Lower leg skin (tissue), 4 donors: ENCODE measurements at regions not wholly inside any gene's neighbourhood (a gene's known extent, or its start where the extent isn't known, plus 50 kb on each side); places are given as distances from the start of the nearest gene placed in this dataset.
"Not testable (repeated sequence)": the region's sequence is repeated elsewhere in the genome, so short reads cannot be mapped to it uniquely, and the experiment has no call there.

ENCODE experiments used
- DNase-seq, 2 donors: peaks; one replicate each; pipeline ENCODE4 v3.0.0-alpha.2; 2019; ENCODE audit warnings: low spot score in 2 of 2
- H3K4me3 ChIP-seq: fragments of 200-600 bp; sonication (generic); 2 replicates; pipeline ENCODE4 v1.5.1; 2017; ENCODE audit warnings: mild to moderate bottlenecking, low read depth; ENCODE audit not compliant: poor library complexity, severe bottlenecking
- CTCF ChIP-seq, 3 donors: fragments of 450-650 bp; IDR thresholded peaks; one replicate each; pipeline ENCODE4 v1.5.1; 2016; ENCODE audit warnings: antibody characterized with exemption in 3 of 3, mild to moderate bottlenecking in 3 of 3, moderate library complexity in 2 of 3
- POLR2A ChIP-seq, 2 donors: fragments of 450-650 bp; IDR thresholded peaks; one replicate each; pipeline ENCODE4 v1.6.1; 2016 to 2017; ENCODE audit warnings: antibody characterized with exemption in 2 of 2, mild to moderate bottlenecking in 1 of 2, moderate library complexity in 1 of 2
- WGBS, 2 donors: methylation state at CpG; one replicate each; pipeline ENCODE4 v1.1.5; 2018; 5-methylcytosine and 5-hydroxymethylcytosine counted together
- intact Hi-C: fragments of 100-400 bp; cut with DNase I; formaldehyde crosslinking; loops from one replicate; pipeline ENCODE4 v1.15.0; 2023; ENCODE audit warnings: low total_unique reads

DNA sequence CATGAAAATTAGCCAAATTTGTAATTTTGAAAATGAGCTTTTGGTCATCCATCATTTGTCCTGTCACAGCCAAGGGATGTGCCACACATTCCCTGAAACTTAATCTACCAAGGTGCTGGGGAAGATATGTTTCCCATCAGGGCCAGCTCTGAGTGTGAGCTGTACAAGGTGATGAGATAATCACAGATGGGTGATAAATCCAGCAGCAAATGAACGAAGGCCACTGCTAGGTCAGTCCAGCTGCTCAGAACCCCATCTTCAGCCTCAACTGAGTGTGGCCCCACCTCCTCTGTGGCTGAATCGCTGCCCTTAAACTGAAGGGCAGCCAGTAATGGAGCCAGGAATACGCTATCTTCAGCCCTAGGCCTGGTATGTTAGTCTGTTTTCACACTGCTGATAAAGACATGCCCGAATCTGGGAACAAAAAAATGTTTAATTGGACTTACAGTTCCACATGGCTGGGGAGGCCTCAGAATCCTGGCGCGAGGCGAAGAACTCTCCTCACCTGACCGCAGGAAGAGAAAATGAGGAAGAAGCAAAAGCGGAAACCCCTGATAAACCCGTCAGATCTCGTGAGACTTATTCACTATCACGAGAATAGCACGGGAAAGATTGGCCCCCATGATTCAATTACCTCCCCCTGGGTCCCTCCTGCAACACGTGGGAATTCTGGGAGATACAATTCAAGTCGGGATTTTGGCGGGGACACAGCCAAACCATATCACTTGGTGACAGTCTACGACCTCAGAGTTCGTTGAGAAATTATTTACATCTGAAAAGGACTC is 553.0 kb downstream of the NTRK3 start:
- 82 to 87% methylated on average over 18 of the region's 18 CpGs for WGBS, 2 donors
- no peak for DNase-seq
- no peak overlapping the region for H3K4me3 ChIP-seq
- intact Hi-C loops = no loop called here
- no peak for TF ChIP-seq POLR2A (IDR thresholded peaks at IDR 0.05)
- no peak for TF ChIP-seq CTCF (IDR thresholded peaks at IDR 0.05)

DNA sequence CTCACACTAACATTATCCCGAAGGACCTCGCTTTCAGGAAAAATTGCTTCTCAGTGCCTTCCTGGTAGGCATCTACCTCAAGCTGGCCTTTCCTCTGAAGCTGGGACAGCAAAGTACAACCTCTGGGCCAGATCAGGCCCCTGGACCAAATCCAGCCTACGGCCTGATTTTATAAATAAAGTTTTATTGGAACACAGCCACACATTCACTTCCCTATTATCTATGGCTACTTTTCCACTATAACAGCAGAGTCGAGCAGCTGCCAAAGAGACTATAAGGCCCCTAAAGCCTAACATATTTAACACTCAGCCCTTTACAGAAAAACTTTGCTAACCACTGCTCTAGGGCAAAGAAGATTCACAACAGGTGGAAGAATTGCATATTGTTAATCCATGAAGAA is 554.3 kb downstream of the NTRK3 start:
- no peak overlapping the region for H3K4me3 ChIP-seq
- TF ChIP-seq CTCF (IDR thresholded peaks at IDR 0.05) (no peak), POLR2A (IDR thresholded peaks at IDR 0.05) (no peak)
- intact Hi-C loops = no loop called here
- DNase-seq = no peak
- WGBS, 2 donors = 90 to 92% methylated on average over 4 of the region's 4 CpGs

DNA sequence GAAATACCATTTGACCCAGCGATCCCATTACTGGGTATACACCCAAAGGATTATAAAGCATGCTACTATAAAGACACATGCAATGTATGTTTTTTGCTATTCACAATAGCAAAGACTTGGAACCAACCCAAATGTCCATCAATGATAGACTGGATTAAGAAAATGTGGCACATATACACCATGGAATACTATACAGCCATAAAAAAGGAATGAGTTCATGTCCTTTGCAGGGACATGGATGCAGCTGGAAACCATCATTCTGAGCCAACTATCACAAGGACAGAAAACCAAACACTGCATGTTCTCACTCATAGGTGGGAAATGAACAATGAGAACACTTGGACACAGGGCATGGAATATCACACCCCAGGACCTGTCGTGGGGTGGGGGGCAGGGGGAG is 558.1 kb downstream of the NTRK3 start:
- not testable (repeated sequence) for DNase-seq
- WGBS, 2 donors = 88 to 89% methylated on average over 2 of the region's 2 CpGs

GRCh38 chr15:87689716-87690115 is 566.8 kb downstream of the NTRK3 start:
- no peak for DNase-seq
- intact Hi-C loops = loop anchor here (10.0 kb wide), 1 partner anchor 835 kb away; no protein-coding TSS in a partner anchor
- TF ChIP-seq POLR2A (IDR thresholded peaks at IDR 0.05) (no peak), CTCF (IDR thresholded peaks at IDR 0.05) (no peak)
- no peak overlapping the region for H3K4me3 ChIP-seq
- 62 to 75% methylated on average over 1 of the region's 1 CpG for WGBS, 2 donors

More for the DNA sequence above, 558.1 kb downstream of the NTRK3 start:
- H3K4me3 ChIP-seq, intact Hi-C loops: not testable (repeated sequence)

DNA sequence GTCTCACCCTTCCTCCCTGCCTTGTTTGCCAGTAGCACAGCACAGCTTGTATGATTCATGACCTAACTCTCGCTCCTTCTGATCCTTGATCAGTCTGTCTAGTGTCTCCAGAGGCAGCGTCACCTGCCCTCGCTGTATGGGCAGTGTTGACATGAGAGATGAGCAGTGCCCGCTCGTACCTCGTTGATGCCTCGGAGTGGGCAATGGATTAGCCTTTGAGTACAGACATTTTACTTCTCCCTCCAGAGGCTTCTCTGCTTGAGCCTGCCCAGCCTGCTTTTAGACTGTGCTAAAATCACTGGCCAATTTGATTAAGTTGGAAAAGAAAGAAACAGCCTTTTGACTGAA is 569.0 kb downstream of the NTRK3 start:
- TF ChIP-seq POLR2A (IDR thresholded peaks at IDR 0.05) (no peak), CTCF (IDR thresholded peaks at IDR 0.05) (no peak)
- intact Hi-C loops = loop anchor here (10.0 kb wide), 1 partner anchor 833 kb away; no protein-coding TSS in a partner anchor
- WGBS, 2 donors = 85 to 89% methylated on average over 7 of the region's 7 CpGs
- no peak for DNase-seq
- no peak overlapping the region for H3K4me3 ChIP-seq

DNA sequence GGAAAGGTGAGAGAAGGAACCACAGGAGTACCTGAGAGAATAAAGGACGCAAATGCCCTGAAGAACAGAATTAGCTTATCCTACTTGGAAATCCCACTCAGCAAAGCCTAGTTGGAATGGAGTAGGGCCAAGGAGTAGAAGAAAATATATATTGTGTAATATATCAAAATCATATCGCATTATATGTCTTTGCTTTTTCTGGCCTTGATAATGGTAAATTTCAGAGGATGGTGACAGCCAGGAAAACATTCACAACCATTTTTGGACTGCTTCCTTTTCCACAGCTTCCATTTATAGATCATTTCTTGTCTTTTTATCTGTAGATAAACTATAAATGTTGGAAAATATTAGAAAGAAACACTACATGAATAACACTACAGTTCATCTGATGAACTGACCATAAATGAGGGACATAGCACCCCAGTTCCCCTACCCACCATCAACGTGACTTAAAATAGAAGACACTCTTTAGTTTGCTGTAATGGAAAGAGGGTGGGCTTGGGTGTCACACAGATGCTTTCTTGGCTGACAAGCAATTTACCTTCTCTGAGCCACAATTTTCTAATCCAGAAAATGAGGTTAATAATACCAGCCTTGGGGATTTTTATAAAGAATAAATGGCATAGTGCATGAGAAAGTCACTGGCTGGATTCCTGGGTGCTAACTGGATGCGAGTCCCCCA is 569.6 kb downstream of the NTRK3 start:
- 82 to 90% methylated on average over 4 of the region's 4 CpGs for WGBS, 2 donors
- no peak overlapping the region for H3K4me3 ChIP-seq
- TF ChIP-seq POLR2A (IDR thresholded peaks at IDR 0.05) (no peak), CTCF (IDR thresholded peaks at IDR 0.05) (no peak)
- intact Hi-C loops = loop anchor here (10.0 kb wide), 1 partner anchor 832 kb away; no protein-coding TSS in a partner anchor
- no peak for DNase-seq
